Aorta (tissue), 5 donors: ENCODE measurements at regions not wholly inside any gene's neighbourhood (a gene's known extent, or its start where the extent isn't known, plus 50 kb on each side); places are given as distances from the start of the nearest gene placed in this dataset.

Experiments used
- ATAC-seq: fragments of 200-7000 bp; cut with Tn5 transposase; one replicate; pipeline ENCODE4 v1.9.1; 2022; ENCODE audit warnings: moderate library complexity; ENCODE audit not compliant: low FRiP score
- DNase-seq, 2 donors: peaks; one replicate each; pipeline ENCODE4 v3.0.0-alpha.2; 2020
- H3K27ac ChIP-seq, 2 donors: one replicate each; pipeline ENCODE4 v1.5.1; 2013; ENCODE audit warnings: low read length in 2 of 2, mild to moderate bottlenecking in 2 of 2, moderate library complexity in 2 of 2, control low read depth in 1 of 2, inconsistent platforms in 1 of 2, low read depth in 1 of 2
- H3K27me3 ChIP-seq, 2 donors: one replicate each; pipeline ENCODE4 v1.6.1; 2013; ENCODE audit warnings: control low read depth in 1 of 2, low read length in 1 of 2, mild to moderate bottlenecking in 1 of 2, moderate library complexity in 1 of 2; ENCODE audit not compliant: insufficient read depth in 2 of 2, control insufficient read depth in 1 of 2
- H3K36me3 ChIP-seq, 2 donors: one replicate each; pipeline ENCODE4 v1.6.1; 2013; ENCODE audit warnings: control low read depth in 1 of 2, low read length in 1 of 2, mild to moderate bottlenecking in 1 of 2; ENCODE audit not compliant: insufficient read depth in 2 of 2, control insufficient read depth in 1 of 2
- H3K4me1 ChIP-seq, 2 donors: one replicate each; pipeline ENCODE4 v1.6.1; 2013; ENCODE audit warnings: low read length in 2 of 2, control low read depth in 1 of 2, mild to moderate bottlenecking in 1 of 2, moderate library complexity in 1 of 2; ENCODE audit not compliant: insufficient read depth in 2 of 2, control insufficient read depth in 1 of 2
- H3K4me3 ChIP-seq, 2 donors: one replicate each; pipeline ENCODE4 v1.5.1; 2013; ENCODE audit warnings: low read length in 2 of 2, control low read depth in 1 of 2, mild to moderate bottlenecking in 1 of 2
- H3K9me3 ChIP-seq: one replicate; pipeline ENCODE4 v1.6.1; 2013; ENCODE audit warnings: mild to moderate bottlenecking, low read length; ENCODE audit not compliant: control insufficient read depth
- WGBS, 2 donors: extraction: QIAGEN DNeasy Blood & Tissue Kit; methylation state at CpG; one replicate each; pipeline ENCODE4 v1.1.7; 2013; 5-methylcytosine and 5-hydroxymethylcytosine counted together
- intact Hi-C, 2 donors: fragments of 100-400 bp; cut with DNase I; formaldehyde crosslinking; loops; one replicate each; pipeline versions ENCODE4 v1.14.2 to v1.15.0; 2022
- donor health status: healthy with polysubstance abuse.
- donor health status: Bipolar disorder and iron deficiency.
- donor health status: DM: no; HTN: no; CAD: no.
- donor health status: DM: no; HTN: no; CAD: no.
- donor health status: DM: yes; HTN: yes; CAD: no.

DNA sequence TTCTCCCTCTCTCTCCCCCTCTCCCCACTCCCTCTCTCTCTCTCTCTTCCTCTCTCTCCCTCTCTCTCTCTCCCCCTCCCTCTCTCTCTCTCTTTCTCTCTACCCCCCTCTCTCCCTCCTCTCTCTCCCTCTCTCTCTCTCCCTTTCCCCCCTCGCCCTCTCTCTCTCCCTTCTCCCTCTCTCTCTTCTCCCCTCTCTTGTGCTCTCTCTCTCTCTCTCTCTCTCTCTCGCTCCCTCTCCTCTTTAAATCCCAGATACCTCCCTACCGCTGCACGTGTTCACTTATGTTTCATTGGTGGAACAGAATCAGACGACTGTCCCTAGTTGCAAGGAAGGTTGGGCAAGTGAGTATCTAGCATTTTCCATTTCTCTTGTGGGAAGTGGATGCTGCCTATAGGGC lies 166.5 kb downstream of the EBLN2 start:
- 90 to 94% methylated on average over 5 of the region's 5 CpGs for WGBS, 2 donors
- DNase-seq (no peak), ATAC-seq (no peak)
- Histone ChIP-seq H3K4me3 (no peak overlapping the region), H3K27ac (no peak overlapping the region), H3K36me3 (no peaks in the 10 kb centered on the region), H3K4me1 (peaks cover 2% of the 10 kb centered on the region in 2 donors), H3K9me3 (no peaks in the 10 kb centered on the region), H3K27me3 (no peaks in the 10 kb centered on the region)
- intact Hi-C loops: loop anchor here in 1 of 2 donors (10.0 kb wide), 1 partner anchor 267 kb away; no protein-coding TSS in a partner anchor

DNA sequence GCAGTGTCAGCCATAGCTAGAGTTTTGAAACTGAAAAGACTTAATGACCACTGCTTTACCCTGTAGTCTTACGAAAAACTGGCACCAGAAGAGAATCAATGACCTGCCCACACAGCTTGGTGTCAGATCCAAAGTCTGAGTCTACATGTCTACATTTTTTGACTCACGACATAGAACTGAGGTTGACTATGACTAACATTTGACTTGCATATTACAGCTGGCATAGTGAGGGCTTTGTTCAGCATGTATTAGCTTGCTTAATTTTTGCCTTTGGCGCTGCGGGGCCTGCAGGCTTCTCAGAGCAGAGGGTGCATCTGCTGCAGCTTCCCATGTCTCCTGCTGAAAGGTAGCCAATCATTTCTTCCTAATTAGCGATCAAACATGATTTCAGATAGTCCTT lies 167.0 kb downstream of the EBLN2 start:
- DNase-seq: no peak
- Histone ChIP-seq H3K4me3 (no peak overlapping the region), H3K27me3 (no peaks in the 10 kb centered on the region), H3K4me1 (peaks cover 2% of the 10 kb centered on the region in 2 donors), H3K9me3 (no peaks in the 10 kb centered on the region), H3K36me3 (no peaks in the 10 kb centered on the region), H3K27ac (no peak overlapping the region)
- no peak for ATAC-seq
- WGBS, 2 donors: 67 to 69% methylated on average over 5 of the region's 5 CpGs
- intact Hi-C loops: loop anchor here in 1 of 2 donors (10.0 kb wide), 1 partner anchor 266 kb away; no protein-coding TSS in a partner anchor

DNA sequence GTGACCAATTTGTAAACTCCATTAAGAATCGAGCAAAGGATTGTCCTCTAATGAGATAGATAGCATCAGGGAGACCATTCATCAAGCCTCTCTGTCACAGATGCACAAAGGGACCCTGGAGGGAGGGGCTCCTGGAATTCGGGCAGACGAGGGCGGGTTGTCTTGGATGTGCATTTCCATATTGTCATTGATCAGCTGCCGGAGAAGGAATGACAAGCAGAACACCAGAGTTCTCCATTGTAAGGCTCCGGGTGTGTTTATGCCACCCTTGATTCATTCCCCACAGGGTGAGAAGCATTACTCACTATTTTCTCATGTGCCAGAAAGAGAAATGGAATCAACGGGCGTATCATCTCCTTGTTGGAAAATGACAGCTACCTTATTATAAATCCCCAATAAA lies 167.5 kb downstream of the EBLN2 start:
- H3K27ac ChIP-seq: no peak overlapping the region
- peaks cover 2% of the 10 kb centered on the region in 2 donors for H3K4me1 ChIP-seq
- ATAC-seq: no peak
- intact Hi-C loops: loop anchor here in 1 of 2 donors (10.0 kb wide), 1 partner anchor 266 kb away; no protein-coding TSS in a partner anchor
- no peak for DNase-seq
- no peaks in the 10 kb centered on the region for H3K27me3 ChIP-seq
- WGBS, 2 donors: 83 to 86% methylated on average over 8 of the region's 8 CpGs
- no peaks in the 10 kb centered on the region for H3K36me3 ChIP-seq
- H3K4me3 ChIP-seq: no peak overlapping the region
- H3K9me3 ChIP-seq: no peaks in the 10 kb centered on the region

DNA sequence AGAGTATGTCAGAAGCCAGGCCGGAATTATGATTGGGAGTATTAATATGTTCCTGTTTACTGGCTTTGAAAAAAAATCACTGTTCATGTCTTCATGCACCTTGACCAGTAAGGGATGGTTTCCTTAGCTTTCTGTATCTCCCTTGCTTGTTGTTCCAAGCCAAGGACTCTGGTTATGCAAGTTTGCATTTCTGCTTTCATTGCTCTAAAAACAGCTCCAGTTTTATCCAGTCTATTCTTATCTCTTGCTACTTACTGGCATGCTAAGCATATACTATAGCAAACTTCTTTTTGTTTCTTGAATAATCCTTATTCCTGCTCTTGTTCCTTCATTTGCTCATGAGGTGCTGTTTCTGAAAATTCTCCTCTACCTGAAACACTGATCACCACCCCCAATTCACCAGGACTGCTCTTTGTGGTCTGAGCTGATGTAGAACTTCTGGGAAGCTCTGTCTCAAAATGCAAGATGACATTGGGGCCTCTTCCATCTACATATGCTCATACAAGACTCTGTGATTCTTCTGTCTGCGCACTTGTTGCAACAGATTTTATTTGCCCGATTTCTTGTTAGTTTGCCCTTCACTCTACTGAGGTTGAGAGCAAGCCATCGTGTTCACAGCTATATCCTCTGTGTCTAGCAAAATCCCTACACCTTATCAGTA lies 173.0 kb downstream of the EBLN2 start:
- Histone ChIP-seq H3K27ac (no peak overlapping the region), H3K4me1 (peaks cover 2 to 4% of the 10 kb centered on the region in 2 donors), H3K9me3 (no peaks in the 10 kb centered on the region), H3K4me3 (no peak overlapping the region), H3K27me3 (no peaks in the 10 kb centered on the region), H3K36me3 (no peaks in the 10 kb centered on the region)
- DNase-seq (no peak), ATAC-seq (no peak)
- intact Hi-C loops: no loop called here
- 93 to 95% methylated on average over 4 of the region's 4 CpGs for WGBS, 2 donors

DNA sequence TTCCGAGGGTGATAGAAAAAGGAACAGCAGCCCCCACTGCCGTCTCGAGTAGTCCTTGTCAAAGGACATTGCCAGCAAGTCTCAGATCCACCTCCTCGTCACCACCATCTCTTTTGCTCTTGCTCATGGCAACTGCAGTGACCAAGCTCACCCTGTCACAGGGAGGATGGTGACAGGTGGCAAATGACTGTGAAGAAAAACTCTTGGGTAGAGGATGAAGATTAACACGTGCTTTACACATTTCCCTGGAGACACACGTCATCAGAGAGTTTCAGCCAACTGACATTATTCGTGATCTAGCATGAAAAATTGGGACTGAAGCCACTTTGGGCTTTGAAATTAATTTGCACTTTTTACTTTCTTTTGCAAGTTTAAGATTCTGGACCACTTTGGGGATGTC lies 174.3 kb downstream of the EBLN2 start:
- H3K9me3 ChIP-seq: no peaks in the 10 kb centered on the region
- no peak for ATAC-seq
- intact Hi-C loops: no loop called here
- WGBS, 2 donors: 72 to 80% methylated on average over 7 of the region's 7 CpGs
- H3K36me3 ChIP-seq: no peaks in the 10 kb centered on the region
- no peaks in the 10 kb centered on the region for H3K27me3 ChIP-seq
- peaks cover 2 to 4% of the 10 kb centered on the region in 2 donors for H3K4me1 ChIP-seq
- DNase-seq: no peak
- H3K4me3 ChIP-seq: no peak overlapping the region
- no peak overlapping the region for H3K27ac ChIP-seq

DNA sequence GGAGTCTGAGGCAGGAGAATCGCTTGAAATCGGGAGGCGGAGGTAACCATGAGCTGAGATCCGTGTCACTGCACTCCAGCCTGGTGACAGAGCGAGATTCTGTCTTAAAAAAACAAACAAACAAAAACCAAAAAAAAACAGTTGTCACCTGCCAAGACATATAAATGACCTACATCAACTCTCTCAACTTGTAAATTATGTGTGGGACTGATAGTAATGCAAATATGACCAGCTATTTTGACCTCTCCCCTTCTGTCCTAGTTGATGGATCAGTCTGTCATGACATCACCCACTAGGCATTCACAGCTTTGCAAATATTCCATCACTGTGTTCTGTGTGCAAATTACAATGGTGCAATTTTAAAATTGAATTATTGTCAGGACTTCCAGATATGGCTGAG lies 175.4 kb downstream of the EBLN2 start:
- Histone ChIP-seq H3K4me3 (no peak overlapping the region), H3K9me3 (no peaks in the 10 kb centered on the region), H3K4me1 (peaks cover 2 to 4% of the 10 kb centered on the region in 2 donors), H3K27ac (no peak overlapping the region), H3K27me3 (no peaks in the 10 kb centered on the region), H3K36me3 (no peaks in the 10 kb centered on the region)
- intact Hi-C loops: no loop called here
- no peak for DNase-seq
- WGBS, 2 donors: 46 to 64% methylated on average over 5 of the region's 5 CpGs
- no peak for ATAC-seq

DNA sequence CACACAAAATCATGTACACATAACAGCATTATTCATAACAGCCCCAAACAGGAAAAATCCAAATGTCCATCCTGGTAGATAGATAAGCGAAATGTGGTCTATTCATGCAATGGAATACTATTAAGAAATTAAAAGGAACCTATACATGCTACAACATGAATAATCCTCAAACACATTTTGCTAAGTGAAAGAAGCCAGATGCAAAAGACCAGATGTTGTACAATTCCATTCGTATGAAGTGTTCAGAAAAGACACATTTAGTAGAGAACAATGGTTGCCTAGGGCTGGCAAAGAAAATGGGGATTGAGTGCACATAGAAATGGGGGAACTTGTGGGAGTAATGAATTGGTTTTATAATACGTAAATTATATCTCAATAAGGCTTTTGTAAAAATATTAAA lies 182.3 kb downstream of the EBLN2 start:
- no peak overlapping the region for H3K27ac ChIP-seq
- 94 to 98% methylated on average over 3 of the region's 3 CpGs for WGBS, 2 donors
- H3K36me3 ChIP-seq: no peaks in the 10 kb centered on the region
- no peaks in the 10 kb centered on the region for H3K27me3 ChIP-seq
- no peaks in the 10 kb centered on the region for H3K4me1 ChIP-seq
- intact Hi-C loops: no loop called here
- no peak for ATAC-seq
- DNase-seq: no peak
- no peak overlapping the region for H3K4me3 ChIP-seq
- H3K9me3 ChIP-seq: no peaks in the 10 kb centered on the region

DNA sequence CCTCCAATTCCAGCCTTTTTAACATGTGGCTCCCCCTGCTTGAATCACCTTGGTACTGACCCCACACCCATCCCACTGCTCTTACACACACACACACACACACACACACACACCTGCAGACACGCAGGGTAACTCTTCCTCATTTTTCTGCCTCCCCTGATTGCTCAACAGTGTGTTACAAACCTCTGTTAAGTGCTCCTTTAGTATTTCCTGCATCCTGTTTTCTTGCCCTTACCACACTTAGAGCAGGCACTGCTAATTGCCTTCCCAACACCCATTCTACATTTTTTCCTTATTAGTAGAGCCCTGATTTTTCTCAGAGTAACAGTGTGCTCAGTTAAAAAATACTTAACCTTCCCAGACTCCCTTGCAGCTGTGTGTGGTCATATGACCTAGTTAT lies 184.0 kb downstream of the EBLN2 start:
- DNase-seq (no peak), ATAC-seq (no peak)
- Histone ChIP-seq H3K27me3 (no peaks in the 10 kb centered on the region), H3K4me3 (no peak overlapping the region), H3K4me1 (no peaks in the 10 kb centered on the region), H3K9me3 (no peaks in the 10 kb centered on the region), H3K36me3 (no peaks in the 10 kb centered on the region), H3K27ac (no peak overlapping the region)
- intact Hi-C loops: no loop called here
- 88 to 100% methylated on average over 1 of the region's 1 CpG for WGBS, 2 donors

DNA sequence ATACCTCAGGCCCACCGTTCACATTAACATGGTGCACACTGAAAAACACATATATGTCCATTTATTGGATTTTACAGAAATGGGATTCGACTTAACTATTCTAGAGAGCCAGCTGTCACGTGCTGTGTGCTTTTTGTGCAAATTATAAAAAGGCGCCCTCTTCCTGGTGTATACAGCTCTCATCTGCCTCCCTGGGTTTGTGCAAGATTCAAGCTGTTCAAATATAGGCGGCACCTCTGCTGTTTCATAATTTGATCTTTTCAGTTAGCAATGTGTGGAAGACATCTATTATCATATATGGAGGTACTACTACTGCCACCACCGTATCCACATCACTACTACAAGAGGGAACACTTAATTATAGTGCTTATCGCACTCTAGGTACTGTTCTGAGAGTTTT lies 187.6 kb downstream of the EBLN2 start:
- Histone ChIP-seq H3K27ac (no peak overlapping the region), H3K4me1 (no peaks in the 10 kb centered on the region), H3K36me3 (no peaks in the 10 kb centered on the region), H3K27me3 (no peaks in the 10 kb centered on the region), H3K4me3 (no peak overlapping the region), H3K9me3 (no peaks in the 10 kb centered on the region)
- DNase-seq (no peak), ATAC-seq (no peak)
- WGBS, 2 donors: 91 to 92% methylated on average over 7 of the region's 7 CpGs
- intact Hi-C loops: no loop called here
